ENCODE measurements at regions not wholly inside any gene's neighbourhood (a gene's known extent, or its start where the extent isn't known, plus 50 kb on each side); places are given as distances from the start of the nearest gene placed in this dataset.

DNA sequence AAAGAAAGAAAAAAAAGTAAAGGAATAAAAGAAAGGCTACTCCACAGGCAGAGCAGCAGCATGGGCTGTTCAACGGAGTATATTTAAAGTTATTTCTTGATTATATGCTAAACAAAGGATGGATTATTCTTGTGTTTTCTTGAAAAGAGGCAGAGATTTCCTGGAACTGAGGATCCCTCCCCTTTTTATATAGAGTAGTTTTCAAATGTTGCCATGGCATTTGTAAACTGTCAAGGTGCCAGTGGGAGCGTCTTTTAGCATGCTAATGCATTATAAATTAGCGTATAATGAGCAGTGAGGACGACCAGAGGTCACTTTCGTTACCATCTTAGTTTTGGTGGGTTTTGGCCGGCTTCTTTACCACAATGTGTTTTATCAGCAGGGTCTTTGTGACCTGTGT lies 383.0 kb downstream of the PCNX1 start:
- TF ChIP-seq, protein P1, sequence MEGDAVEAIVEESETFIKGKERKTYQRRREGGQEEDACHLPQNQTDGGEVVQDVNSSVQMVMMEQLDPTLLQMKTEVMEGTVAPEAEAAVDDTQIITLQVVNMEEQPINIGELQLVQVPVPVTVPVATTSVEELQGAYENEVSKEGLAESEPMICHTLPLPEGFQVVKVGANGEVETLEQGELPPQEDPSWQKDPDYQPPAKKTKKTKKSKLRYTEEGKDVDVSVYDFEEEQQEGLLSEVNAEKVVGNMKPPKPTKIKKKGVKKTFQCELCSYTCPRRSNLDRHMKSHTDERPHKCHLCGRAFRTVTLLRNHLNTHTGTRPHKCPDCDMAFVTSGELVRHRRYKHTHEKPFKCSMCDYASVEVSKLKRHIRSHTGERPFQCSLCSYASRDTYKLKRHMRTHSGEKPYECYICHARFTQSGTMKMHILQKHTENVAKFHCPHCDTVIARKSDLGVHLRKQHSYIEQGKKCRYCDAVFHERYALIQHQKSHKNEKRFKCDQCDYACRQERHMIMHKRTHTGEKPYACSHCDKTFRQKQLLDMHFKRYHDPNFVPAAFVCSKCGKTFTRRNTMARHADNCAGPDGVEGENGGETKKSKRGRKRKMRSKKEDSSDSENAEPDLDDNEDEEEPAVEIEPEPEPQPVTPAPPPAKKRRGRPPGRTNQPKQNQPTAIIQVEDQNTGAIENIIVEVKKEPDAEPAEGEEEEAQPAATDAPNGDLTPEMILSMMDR (IDR thresholded peaks at IDR 0.05 in 8 of 11, conservative IDR thresholded peaks at IDR 0.05 in 3 of 11), result no peak
- TF ChIP-seq POLR2AphosphoS5 (IDR thresholded peaks at IDR 0.05) (no peak), POLR2A (IDR thresholded peaks at IDR 0.05) (no peak)
